Neural progenitor cell (in vitro differentiated cells): ENCODE measurements at regions not wholly inside any gene's neighbourhood (a gene's known extent, or its start where the extent isn't known, plus 50 kb on each side); places are given as distances from the start of the nearest gene placed in this dataset.

Experiments used
- EZH2 ChIP-seq: fragments of 200-600 bp; sonication (generic); IDR thresholded peaks from 2 replicates; pipeline ENCODE4 v1.6.1; 2017; ENCODE audit warnings: antibody characterized with exemption, mild to moderate bottlenecking, moderate library complexity
- TF ChIP-seq, protein P1 (sequence below): fragments of 200-600 bp; sonication (generic); IDR thresholded peaks from 2 replicates; pipeline ENCODE4 v1.5.1; 2017; ENCODE audit warnings: antibody characterized with exemption, mild to moderate bottlenecking

DNA sequence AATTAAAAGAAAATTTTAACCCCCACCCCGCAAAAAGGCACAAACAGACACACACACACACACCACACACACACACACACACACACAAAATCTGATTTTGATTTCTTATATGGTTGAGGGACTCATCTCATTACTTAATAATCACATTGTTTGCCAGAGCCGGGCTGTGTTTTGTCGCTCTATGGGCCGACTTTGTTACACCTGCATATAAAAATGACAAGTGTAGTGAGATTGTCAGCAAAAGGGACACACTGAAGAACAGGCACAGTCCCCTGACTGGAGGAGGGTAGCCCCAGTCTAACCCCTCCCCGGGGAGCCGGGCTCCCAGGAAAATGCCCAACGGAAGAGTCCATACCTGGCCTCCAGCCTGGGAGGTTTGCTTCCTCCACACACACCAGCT lies 221.6 kb downstream of the ENGASE start:
- no peak for TF ChIP-seq EZH2
- TF ChIP-seq, protein P1, sequence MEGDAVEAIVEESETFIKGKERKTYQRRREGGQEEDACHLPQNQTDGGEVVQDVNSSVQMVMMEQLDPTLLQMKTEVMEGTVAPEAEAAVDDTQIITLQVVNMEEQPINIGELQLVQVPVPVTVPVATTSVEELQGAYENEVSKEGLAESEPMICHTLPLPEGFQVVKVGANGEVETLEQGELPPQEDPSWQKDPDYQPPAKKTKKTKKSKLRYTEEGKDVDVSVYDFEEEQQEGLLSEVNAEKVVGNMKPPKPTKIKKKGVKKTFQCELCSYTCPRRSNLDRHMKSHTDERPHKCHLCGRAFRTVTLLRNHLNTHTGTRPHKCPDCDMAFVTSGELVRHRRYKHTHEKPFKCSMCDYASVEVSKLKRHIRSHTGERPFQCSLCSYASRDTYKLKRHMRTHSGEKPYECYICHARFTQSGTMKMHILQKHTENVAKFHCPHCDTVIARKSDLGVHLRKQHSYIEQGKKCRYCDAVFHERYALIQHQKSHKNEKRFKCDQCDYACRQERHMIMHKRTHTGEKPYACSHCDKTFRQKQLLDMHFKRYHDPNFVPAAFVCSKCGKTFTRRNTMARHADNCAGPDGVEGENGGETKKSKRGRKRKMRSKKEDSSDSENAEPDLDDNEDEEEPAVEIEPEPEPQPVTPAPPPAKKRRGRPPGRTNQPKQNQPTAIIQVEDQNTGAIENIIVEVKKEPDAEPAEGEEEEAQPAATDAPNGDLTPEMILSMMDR, result no peak
